Neural progenitor cell (in vitro differentiated cells): ENCODE measurements at regions not wholly inside any gene's neighbourhood (a gene's known extent, or its start where the extent isn't known, plus 50 kb on each side); places are given as distances from the start of the nearest gene placed in this dataset.
A peak's percentile ranks its signal among the peaks of the same experiment; 100 is the strongest.

Experiments used
- DNase-seq: peaks from one replicate; pipeline ENCODE4 v3.0.0-alpha.2; 2016; ENCODE audit warnings: low spot score
- H2AFZ ChIP-seq: fragments of 200-600 bp; sonication (generic); replicated peaks from 2 replicates; pipeline ENCODE4 v1.6.1; 2016; ENCODE audit warnings: antibody characterized with exemption
- H3F3A ChIP-seq: fragments of 200-600 bp; sonication (generic); 2 replicates; pipeline ENCODE4 v1.6.1; 2016; ENCODE audit warnings: antibody characterized with exemption, low read depth
- H3K27ac ChIP-seq: fragments of 200-600 bp; sonication (generic); 2 replicates; pipeline ENCODE4 v1.5.1; 2016; ENCODE audit warnings: mild to moderate bottlenecking
- H3K27me3 ChIP-seq: fragments of 200-600 bp; sonication (generic); 2 replicates; pipeline ENCODE4 v1.6.1; 2016; ENCODE audit warnings: mild to moderate bottlenecking, moderate library complexity
- H3K36me3 ChIP-seq: fragments of 200-600 bp; sonication (generic); 2 replicates; pipeline ENCODE4 v1.5.1; 2016
- H3K4me1 ChIP-seq: fragments of 200-600 bp; sonication (generic); 2 replicates; pipeline ENCODE4 v1.6.1; 2016; ENCODE audit warnings: mixed run types
- H3K4me2 ChIP-seq: fragments of 200-600 bp; sonication (generic); 2 replicates; pipeline ENCODE4 v1.6.1; 2016
- H3K4me3 ChIP-seq: fragments of 200-600 bp; sonication (generic); 2 replicates; pipeline ENCODE4 v1.5.1; 2016
- H3K79me2 ChIP-seq: fragments of 200-600 bp; sonication (generic); 2 replicates; pipeline ENCODE4 v1.6.1; 2016; ENCODE audit warnings: low read depth
- H3K9ac ChIP-seq: fragments of 200-600 bp; sonication (generic); 2 replicates; pipeline ENCODE4 v1.6.1; 2016
- H3K9me3 ChIP-seq: fragments of 200-600 bp; sonication (generic); 2 replicates; pipeline ENCODE4 v1.5.1; 2016; ENCODE audit warnings: low read depth
- H4K20me1 ChIP-seq: fragments of 200-600 bp; sonication (generic); 2 replicates; pipeline ENCODE4 v1.6.1; 2016; ENCODE audit warnings: low read depth
- H3K27ac Mint-ChIP-seq: 3 replicates; pipeline ENCODE4 v1.8.0; 2021; ENCODE audit warnings: mixed read lengths
- H3K27me3 Mint-ChIP-seq: 2 replicates; pipeline ENCODE4 v1.8.0; 2022; ENCODE audit warnings: low read depth, mild to moderate bottlenecking, inconsistent platforms, moderate library complexity, mixed read lengths; ENCODE audit not compliant: insufficient read depth
- H3K36me3 Mint-ChIP-seq: 3 replicates; pipeline ENCODE4 v1.8.0; 2021; ENCODE audit warnings: mixed read lengths
- H3K4me1 Mint-ChIP-seq: 3 replicates; pipeline ENCODE4 v1.8.0; 2021; ENCODE audit warnings: mixed read lengths
- H3K4me3 Mint-ChIP-seq: 3 replicates; pipeline ENCODE4 v1.8.0; 2021; ENCODE audit warnings: mild to moderate bottlenecking, moderate library complexity, mixed read lengths
- H3K9me3 Mint-ChIP-seq: 3 replicates; pipeline ENCODE4 v1.8.0; 2020; ENCODE audit warnings: mixed read lengths
- CTCF ChIP-seq: fragments of 200-600 bp; sonication (generic); IDR thresholded peaks from 2 replicates; pipeline ENCODE4 v1.5.1; 2017; ENCODE audit warnings: antibody characterized with exemption, mild to moderate bottlenecking
- EZH2 ChIP-seq: fragments of 200-600 bp; sonication (generic); IDR thresholded peaks from 2 replicates; pipeline ENCODE4 v1.6.1; 2017; ENCODE audit warnings: antibody characterized with exemption, mild to moderate bottlenecking, moderate library complexity
- EZH2phosphoT487 ChIP-seq: fragments of 200-600 bp; sonication (generic); IDR thresholded peaks from 2 replicates; pipeline ENCODE4 v1.6.1; 2017; ENCODE audit warnings: antibody characterized with exemption

GRCh38 chr4:177033135-177033534, 240.4 kb upstream of the VEGFC start:
- no peaks in the 10 kb centered on the region for H3K9me3 Mint-ChIP-seq
- Histone ChIP-seq H3K4me3 (no peak overlapping the region), H3K79me2 (no peaks in the 10 kb centered on the region), H3K9me3 (no peaks in the 10 kb centered on the region), H3K36me3 (no peaks in the 10 kb centered on the region), H3K9ac (no peak overlapping the region), H2AFZ (no peak overlapping the region), H3K4me2 (no peak overlapping the region), H3K4me1 (no peaks in the 10 kb centered on the region), H4K20me1 (no peaks in the 10 kb centered on the region), H3K27me3 (no peaks in the 10 kb centered on the region), H3K27ac (no peak overlapping the region), H3F3A (no peaks in the 10 kb centered on the region)
- no peaks in the 10 kb centered on the region for H3K4me1 Mint-ChIP-seq
- H3K27me3 Mint-ChIP-seq: no peaks in the 10 kb centered on the region
- H3K4me3 Mint-ChIP-seq: no peak overlapping the region
- no peaks in the 10 kb centered on the region for H3K36me3 Mint-ChIP-seq
- TF ChIP-seq CTCF: peak; percentile 46
- TF ChIP-seq EZH2: no peak
- TF ChIP-seq EZH2phosphoT487: no peak
- peak; percentile 32 for DNase-seq
- H3K27ac Mint-ChIP-seq: no peak overlapping the region

- H3K4me1 ChIP-seq: no peaks in the 10 kb centered on the region
- no peaks in the 10 kb centered on the region for H3F3A ChIP-seq
- H3K27me3 ChIP-seq: no peaks in the 10 kb centered on the region
- no peak overlapping the region for H3K27ac ChIP-seq
- H3K36me3 ChIP-seq: no peaks in the 10 kb centered on the region
- DNase-seq: no peak
- H3K4me3 ChIP-seq: no peak overlapping the region
- Mint-ChIP-seq H3K4me1 (no peaks in the 10 kb centered on the region), H3K36me3 (no peaks in the 10 kb centered on the region), H3K27ac (no peak overlapping the region), H3K27me3 (no peaks in the 10 kb centered on the region), H3K4me3 (no peak overlapping the region), H3K9me3 (no peaks in the 10 kb centered on the region)
- no peaks in the 10 kb centered on the region for H3K79me2 ChIP-seq
- TF ChIP-seq EZH2phosphoT487 (no peak), CTCF (no peak)
- H3K9me3 ChIP-seq: no peaks in the 10 kb centered on the region
- no peak overlapping the region for H3K4me2 ChIP-seq
- no peak overlapping the region for H2AFZ ChIP-seq
- no peak overlapping the region for H3K9ac ChIP-seq
- no peaks in the 10 kb centered on the region for H4K20me1 ChIP-seq
These were observed 240.9 kb upstream of the VEGFC start for GRCh38 chr4:177033632-177034031.

DNA sequence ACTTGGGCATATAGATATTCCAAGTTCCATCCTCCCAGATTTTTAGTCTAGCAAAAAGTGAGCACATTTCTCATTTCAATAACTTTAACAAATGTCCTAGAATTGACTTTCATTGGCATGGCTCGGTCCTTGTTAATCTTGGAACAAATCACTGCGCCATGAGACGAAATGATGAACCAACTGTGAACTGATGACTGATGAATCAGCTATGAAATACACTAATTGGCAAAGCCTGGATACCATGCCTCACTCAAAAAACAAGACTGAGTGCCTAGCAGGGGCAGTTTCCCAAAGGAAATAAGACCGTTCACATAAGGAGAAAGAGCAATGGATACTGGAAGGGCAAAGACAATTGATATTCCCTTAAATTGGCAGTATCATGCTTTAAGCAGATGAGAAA, 248.6 kb upstream of the VEGFC start:
- no peaks in the 10 kb centered on the region for H3K36me3 Mint-ChIP-seq
- no peak overlapping the region for H2AFZ ChIP-seq

More for the DNA sequence above, 248.6 kb upstream of the VEGFC start:
- Histone ChIP-seq H4K20me1 (no peaks in the 10 kb centered on the region), H3K79me2 (no peaks in the 10 kb centered on the region), H3K4me1 (no peaks in the 10 kb centered on the region), H3K4me2 (no peak overlapping the region), H3K36me3 (no peaks in the 10 kb centered on the region), H3K9me3 (no peaks in the 10 kb centered on the region), H3K4me3 (no peak overlapping the region), H3K27me3 (no peaks in the 10 kb centered on the region), H3K9ac (no peak overlapping the region), H3F3A (no peaks in the 10 kb centered on the region), H3K27ac (no peak overlapping the region)
- TF ChIP-seq CTCF (no peak), EZH2 (no peak), EZH2phosphoT487 (no peak)
- Mint-ChIP-seq H3K9me3 (no peaks in the 10 kb centered on the region), H3K4me3 (no peak overlapping the region), H3K4me1 (no peaks in the 10 kb centered on the region), H3K27me3 (no peaks in the 10 kb centered on the region), H3K27ac (no peak overlapping the region)
- no peak for DNase-seq
